LoVo (cell line): ENCODE measurements at regions not wholly inside any gene's neighbourhood (a gene's known extent, or its start where the extent isn't known, plus 50 kb on each side); places are given as distances from the start of the nearest gene placed in this dataset.

Experiments
- DNase-seq: peaks from one replicate; pipeline ENCODE4 v3.0.0-alpha.2; 2016; ENCODE audit warnings: low spot score

GRCh38 chr11:134576286-134576685 lies 164.2 kb upstream of the B3GAT1 start:
- DNase-seq, result no peak

GRCh38 chr11:134575504-134576230 lies 163.6 kb upstream of the B3GAT1 start:
- no peak for DNase-seq

GRCh38 chr11:134574947-134575346 lies 162.9 kb upstream of the B3GAT1 start:
- DNase-seq, result no peak

- no peak for DNase-seq
Measured at GRCh38 chr11:134574425-134574824, 162.4 kb upstream of the B3GAT1 start.

- no peak for DNase-seq
Measured at GRCh38 chr11:134573857-134574256, 161.8 kb upstream of the B3GAT1 start.

- DNase-seq, result no peak
Measured at GRCh38 chr11:134572741-134573675, 161.0 kb upstream of the B3GAT1 start.

- DNase-seq, result no peak
Measured at GRCh38 chr11:134571301-134571700, 159.3 kb upstream of the B3GAT1 start.

- no peak for DNase-seq
Measured at GRCh38 chr11:134569195-134569594, 157.2 kb upstream of the B3GAT1 start.

- no peak for DNase-seq
Measured at GRCh38 chr11:134566311-134566710, 154.3 kb upstream of the B3GAT1 start.

- DNase-seq, result no peak
Measured at GRCh38 chr11:134565343-134565891, 153.4 kb upstream of the B3GAT1 start.

- no peak for DNase-seq
Measured at GRCh38 chr11:134564472-134565200, 152.6 kb upstream of the B3GAT1 start.

- no peak for DNase-seq
Measured at GRCh38 chr11:134562941-134563471, 151.0 kb upstream of the B3GAT1 start.

GRCh38 chr11:134562196-134562595 lies 150.2 kb upstream of the B3GAT1 start:
- DNase-seq, result no peak

GRCh38 chr11:134561331-134561720 lies 149.3 kb upstream of the B3GAT1 start:
- no peak for DNase-seq

- DNase-seq, result no peak
Measured at GRCh38 chr11:134560566-134561330, 148.7 kb upstream of the B3GAT1 start.

GRCh38 chr11:134560066-134560465 lies 148.0 kb upstream of the B3GAT1 start:
- no peak for DNase-seq

- no peak for DNase-seq
Measured at GRCh38 chr11:134559602-134559962, 147.5 kb upstream of the B3GAT1 start.

- no peak for DNase-seq
Measured at GRCh38 chr11:134558916-134559601, 147.0 kb upstream of the B3GAT1 start.

- DNase-seq, result no peak
Measured at GRCh38 chr11:134558258-134558835, 146.3 kb upstream of the B3GAT1 start.

- DNase-seq, result no peak
Measured at GRCh38 chr11:134557571-134558257, 145.7 kb upstream of the B3GAT1 start.
